Mucosa of descending colon (tissue), 3 donors: ENCODE measurements at regions not wholly inside any gene's neighbourhood (a gene's known extent, or its start where the extent isn't known, plus 50 kb on each side); places are given as distances from the start of the nearest gene placed in this dataset.

Experiments
- ATAC-seq: fragments of 200-7000 bp; cut with Tn5 transposase; one replicate; pipeline ENCODE4 v1.9.1; 2020; ENCODE audit warnings: mild to moderate bottlenecking, moderate library complexity
- DNase-seq, 3 donors: peaks; one replicate each; pipeline ENCODE4 v3.0.0-alpha.2; 2020
- H3K36me3 ChIP-seq: fragments of 200-600 bp; one replicate; pipeline ENCODE4 v1.8.0; 2021; ENCODE audit warnings: low read depth, mild to moderate bottlenecking
- H3K4me1 ChIP-seq: fragments of 200-600 bp; one replicate; pipeline ENCODE4 v1.8.0; 2021; ENCODE audit warnings: low read depth, mild to moderate bottlenecking
- H3K4me3 ChIP-seq: fragments of 200-600 bp; one replicate; pipeline ENCODE4 v1.8.0; 2021; ENCODE audit warnings: mild to moderate bottlenecking
- H3K9me3 ChIP-seq: fragments of 200-600 bp; one replicate; pipeline ENCODE4 v1.8.0; 2021; ENCODE audit warnings: mild to moderate bottlenecking
- CTCF ChIP-seq: fragments of 200-600 bp; IDR thresholded peaks from one replicate; pipeline ENCODE4 v1.8.0; 2022; ENCODE audit warnings: antibody characterized with exemption, mild to moderate bottlenecking
- intact Hi-C, 2 donors: fragments of 100-400 bp; cut with DNase I in 1 of 2; cut with micrococcal nuclease in 1 of 2; formaldehyde crosslinking; loops; one replicate each; pipeline versions ENCODE4 v1.11.0 to v1.11.1; 2022; cut with DNase I, micrococcal nuclease
- donor health status: DM: no; HTN: no; CAD: no; lungs with moderate emphysema.
- donor health status: DM: no; HTN: no; CAD: no.
- donor health status: DM: no; HTN: yes; CAD: no.

GRCh38 chr18:40338284-40338683 lies 1616.8 kb upstream of the PIK3C3 start:
- ATAC-seq (no peak), DNase-seq (no peak)
- no peak overlapping the region for H3K4me3 ChIP-seq
- intact Hi-C loops = no loop called here
- no peak for TF ChIP-seq CTCF
- no peaks in the 10 kb centered on the region for H3K4me1 ChIP-seq
- H3K36me3 ChIP-seq = no peaks in the 10 kb centered on the region
- peaks cover 2% of the 10 kb centered on the region for H3K9me3 ChIP-seq

DNA sequence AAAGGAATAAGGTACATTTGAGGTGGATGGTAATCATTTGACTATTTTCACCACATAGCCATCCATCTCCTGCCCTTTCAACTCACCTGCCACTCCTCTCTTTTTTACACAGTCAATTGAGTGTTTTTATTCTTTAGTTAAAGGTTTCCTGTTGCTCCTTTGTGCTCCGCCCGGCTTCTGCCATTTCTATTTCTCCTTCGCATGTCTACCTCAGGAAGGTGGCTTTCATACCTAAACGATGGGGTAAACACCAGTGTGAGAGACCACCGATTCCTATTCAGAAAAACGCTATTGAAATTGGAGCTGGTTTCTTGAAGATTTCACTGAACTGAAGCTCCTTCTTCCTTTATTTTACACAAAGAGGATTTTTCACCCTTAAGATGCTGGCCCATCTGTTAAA lies 1628.0 kb upstream of the PIK3C3 start:
- intact Hi-C loops = no loop called here
- TF ChIP-seq CTCF = no peak
- no peak for ATAC-seq

DNA sequence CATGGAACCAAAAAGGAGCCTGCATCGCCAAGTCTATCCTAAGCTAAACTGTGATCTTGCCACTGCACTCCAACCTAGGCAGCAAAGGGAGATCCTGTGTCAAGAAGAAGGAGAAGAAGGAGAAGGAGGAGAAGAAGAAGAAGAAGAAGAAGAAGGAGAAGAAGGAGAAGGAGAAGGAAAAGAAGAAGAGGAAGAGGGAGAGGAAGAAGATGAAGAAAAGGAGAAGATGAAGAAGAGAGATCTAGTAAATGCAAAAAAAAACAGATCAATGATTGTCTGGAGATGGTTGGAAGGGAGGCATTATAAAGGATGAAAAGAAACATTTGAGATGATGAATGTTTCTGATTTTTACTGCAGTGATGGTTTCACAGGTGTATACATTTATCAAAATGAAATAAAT lies 1629.0 kb upstream of the PIK3C3 start:
- no peak for ATAC-seq
- Histone ChIP-seq H3K9me3 (no peaks in the 10 kb centered on the region), H3K4me3 (no peak overlapping the region), H3K36me3 (no peaks in the 10 kb centered on the region), H3K4me1 (no peaks in the 10 kb centered on the region)
- no peak for TF ChIP-seq CTCF
- no peak for DNase-seq
- intact Hi-C loops = no loop called here

More for the DNA sequence above, 1628.0 kb upstream of the PIK3C3 start:
- Histone ChIP-seq H3K9me3 (no peaks in the 10 kb centered on the region), H3K4me3 (no peak overlapping the region), H3K36me3 (no peaks in the 10 kb centered on the region), H3K4me1 (no peaks in the 10 kb centered on the region)
- no peak for DNase-seq

GRCh38 chr18:40314199-40314598 lies 1640.8 kb upstream of the PIK3C3 start:
- Histone ChIP-seq H3K4me3 (no peak overlapping the region), H3K9me3 (no peaks in the 10 kb centered on the region), H3K4me1 (no peaks in the 10 kb centered on the region), H3K36me3 (no peaks in the 10 kb centered on the region)
- DNase-seq (no peak), ATAC-seq (no peak)
- intact Hi-C loops = no loop called here
- TF ChIP-seq CTCF = no peak

DNA sequence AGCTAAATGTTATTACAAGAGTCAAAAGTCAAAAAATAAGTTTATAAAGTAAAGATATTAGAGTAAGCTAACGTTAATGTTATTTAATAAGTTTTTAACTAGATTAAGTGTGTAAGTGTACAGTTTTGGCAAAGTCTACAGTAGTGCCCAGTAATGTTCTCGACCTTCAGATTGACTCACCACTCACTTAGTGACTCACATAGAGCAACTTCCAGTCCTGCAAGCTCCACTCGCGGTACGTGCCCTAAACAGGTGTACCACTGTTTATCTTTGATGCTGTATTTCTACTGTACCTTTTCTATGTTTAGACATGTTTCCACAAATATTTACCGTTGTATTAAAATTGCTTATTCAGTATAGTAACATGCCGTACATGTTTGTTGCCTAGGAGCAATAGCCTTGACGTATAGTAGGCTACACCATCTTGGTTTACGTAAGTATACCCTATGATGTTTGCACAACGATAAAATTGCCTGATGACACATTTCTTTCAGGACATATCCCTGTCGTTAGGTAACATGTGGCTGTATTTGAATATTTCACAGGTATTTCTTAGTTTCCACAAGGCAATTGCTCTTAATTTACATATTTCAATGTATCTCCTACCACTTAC lies 1641.9 kb upstream of the PIK3C3 start:
- intact Hi-C loops = no loop called here
- TF ChIP-seq CTCF = no peak
- no peaks in the 10 kb centered on the region for H3K9me3 ChIP-seq
- no peak overlapping the region for H3K4me3 ChIP-seq
- no peaks in the 10 kb centered on the region for H3K36me3 ChIP-seq
- no peaks in the 10 kb centered on the region for H3K4me1 ChIP-seq
- DNase-seq (no peak), ATAC-seq (no peak)

GRCh38 chr18:40307627-40308026 lies 1647.4 kb upstream of the PIK3C3 start:
- H3K9me3 ChIP-seq = no peaks in the 10 kb centered on the region
- H3K4me1 ChIP-seq = no peaks in the 10 kb centered on the region
- intact Hi-C loops = no loop called here
- ATAC-seq (no peak), DNase-seq (no peak)
- no peak overlapping the region for H3K4me3 ChIP-seq
- H3K36me3 ChIP-seq = no peaks in the 10 kb centered on the region
- TF ChIP-seq CTCF = no peak
